ENCODE measurements at regions not wholly inside any gene's neighbourhood (a gene's known extent, or its start where the extent isn't known, plus 50 kb on each side); places are given as distances from the start of the nearest gene placed in this dataset.

DNA sequence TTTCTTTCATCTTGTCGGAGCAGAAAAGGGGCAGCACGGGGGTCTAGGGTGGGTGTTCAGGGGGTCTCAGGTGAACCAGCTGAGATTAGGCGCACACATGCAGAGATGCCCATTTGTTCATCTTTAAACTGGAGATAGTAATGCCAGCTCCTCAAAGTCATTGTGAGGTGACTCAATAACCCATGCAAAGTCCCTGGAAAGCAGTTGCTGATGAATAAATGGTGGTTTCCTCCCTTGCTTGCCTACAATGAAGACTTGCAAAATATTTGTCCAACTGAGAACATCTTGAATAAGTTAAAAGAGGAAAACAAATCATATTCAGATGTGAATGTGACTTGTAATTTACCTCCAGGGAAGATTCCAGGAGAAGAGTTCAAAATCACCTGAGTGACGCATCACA lies 206.9 kb downstream of the LY86 start:
- TF ChIP-seq, protein P1, sequence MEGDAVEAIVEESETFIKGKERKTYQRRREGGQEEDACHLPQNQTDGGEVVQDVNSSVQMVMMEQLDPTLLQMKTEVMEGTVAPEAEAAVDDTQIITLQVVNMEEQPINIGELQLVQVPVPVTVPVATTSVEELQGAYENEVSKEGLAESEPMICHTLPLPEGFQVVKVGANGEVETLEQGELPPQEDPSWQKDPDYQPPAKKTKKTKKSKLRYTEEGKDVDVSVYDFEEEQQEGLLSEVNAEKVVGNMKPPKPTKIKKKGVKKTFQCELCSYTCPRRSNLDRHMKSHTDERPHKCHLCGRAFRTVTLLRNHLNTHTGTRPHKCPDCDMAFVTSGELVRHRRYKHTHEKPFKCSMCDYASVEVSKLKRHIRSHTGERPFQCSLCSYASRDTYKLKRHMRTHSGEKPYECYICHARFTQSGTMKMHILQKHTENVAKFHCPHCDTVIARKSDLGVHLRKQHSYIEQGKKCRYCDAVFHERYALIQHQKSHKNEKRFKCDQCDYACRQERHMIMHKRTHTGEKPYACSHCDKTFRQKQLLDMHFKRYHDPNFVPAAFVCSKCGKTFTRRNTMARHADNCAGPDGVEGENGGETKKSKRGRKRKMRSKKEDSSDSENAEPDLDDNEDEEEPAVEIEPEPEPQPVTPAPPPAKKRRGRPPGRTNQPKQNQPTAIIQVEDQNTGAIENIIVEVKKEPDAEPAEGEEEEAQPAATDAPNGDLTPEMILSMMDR (IDR thresholded peaks at IDR 0.05): no peak
- no peak for TF ChIP-seq POLR2AphosphoS5 (IDR thresholded peaks at IDR 0.05)
- no peak for TF ChIP-seq POLR2A (IDR thresholded peaks at IDR 0.05)
- TF ChIP-seq EP300 (IDR thresholded peaks at IDR 0.05): no peak
